ENCODE measurements at regions not wholly inside any gene's neighbourhood (a gene's known extent, or its start where the extent isn't known, plus 50 kb on each side); places are given as distances from the start of the nearest gene placed in this dataset.

GRCh38 chr4:148793221-148793620 lies 351.0 kb upstream of the NR3C2 start:
- no peak for TF ChIP-seq CTCF (IDR thresholded peaks at IDR 0.05)
- no peak for TF ChIP-seq POLR2A (IDR thresholded peaks at IDR 0.05)

Measured in esophagus squamous epithelium (tissue), 4 donors.